22Rv1 (cell line): ENCODE measurements at regions not wholly inside any gene's neighbourhood (a gene's known extent, or its start where the extent isn't known, plus 50 kb on each side); places are given as distances from the start of the nearest gene placed in this dataset.

Source experiments
- CTCF ChIP-seq: fragments of 450-650 bp; IDR thresholded peaks from 2 replicates; pipeline ENCODE4 v1.5.1; 2017; ENCODE audit warnings: mild to moderate bottlenecking
- ZFX ChIP-seq: fragments of 450-650 bp; IDR thresholded peaks from 2 replicates; pipeline ENCODE4 v1.6.1; 2017; ENCODE audit warnings: antibody characterized with exemption, borderline replicate concordance

DNA sequence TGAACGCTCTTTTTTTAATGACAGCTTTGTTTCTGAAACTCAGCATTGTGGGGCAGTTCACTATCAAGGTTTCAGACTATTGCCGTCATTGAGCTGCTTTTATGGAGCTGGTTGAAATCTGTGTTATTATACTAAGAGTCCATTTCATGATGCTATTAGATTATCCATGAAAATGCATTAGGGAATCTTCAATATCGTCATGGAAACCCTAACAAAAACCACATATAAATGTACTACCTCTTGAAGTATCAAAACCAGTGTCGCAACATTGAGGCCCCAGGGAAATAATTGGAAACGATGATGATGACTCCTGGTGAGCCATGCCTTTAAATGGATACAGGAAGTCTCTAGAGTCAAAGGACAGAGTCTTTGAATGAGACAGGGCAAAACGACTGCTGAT is 231.6 kb upstream of the CPHXL start:
- TF ChIP-seq CTCF (no peak), ZFX (no peak)
